SU-DHL-6 (cell line): ENCODE measurements at regions not wholly inside any gene's neighbourhood (a gene's known extent, or its start where the extent isn't known, plus 50 kb on each side); places are given as distances from the start of the nearest gene placed in this dataset.

Experiments used
- EZH2phosphoT487 ChIP-seq: fragments of 200-600 bp; sonication (generic), shearing (Covaris generic); conservative IDR thresholded peaks from 2 replicates; pipeline ENCODE4 v1.6.1; 2018; ENCODE audit warnings: mild to moderate bottlenecking, antibody characterized with exemption, low read length, moderate library complexity, mixed read lengths
- TF ChIP-seq, protein P1 (sequence below): fragments of 200-600 bp; sonication (generic); IDR thresholded peaks from one replicate; pipeline ENCODE4 v1.5.1; 2017; ENCODE audit warnings: antibody characterized with exemption, mild to moderate bottlenecking, low read length, moderate library complexity; ENCODE audit not compliant: insufficient read depth, poor library complexity, severe bottlenecking

DNA sequence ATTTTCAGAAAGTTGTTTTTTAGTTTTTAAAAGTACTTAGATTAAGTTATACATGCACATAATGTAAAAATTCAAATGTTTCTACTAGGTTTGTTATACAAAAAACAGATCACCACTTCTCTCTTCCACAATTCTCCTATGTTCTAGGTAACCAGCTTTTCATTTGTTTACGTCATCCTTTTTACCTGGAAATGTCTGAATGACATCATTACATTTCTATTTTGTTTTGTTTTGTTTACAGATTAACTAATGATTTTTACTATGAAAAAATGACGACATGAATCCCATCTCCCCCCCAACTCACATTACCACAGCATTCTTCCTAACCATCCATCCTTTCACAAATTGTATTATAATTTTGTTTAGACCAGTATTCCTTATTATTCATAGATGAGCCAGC is 1709.2 kb downstream of the EFNA5 start:
- TF ChIP-seq, protein P1, sequence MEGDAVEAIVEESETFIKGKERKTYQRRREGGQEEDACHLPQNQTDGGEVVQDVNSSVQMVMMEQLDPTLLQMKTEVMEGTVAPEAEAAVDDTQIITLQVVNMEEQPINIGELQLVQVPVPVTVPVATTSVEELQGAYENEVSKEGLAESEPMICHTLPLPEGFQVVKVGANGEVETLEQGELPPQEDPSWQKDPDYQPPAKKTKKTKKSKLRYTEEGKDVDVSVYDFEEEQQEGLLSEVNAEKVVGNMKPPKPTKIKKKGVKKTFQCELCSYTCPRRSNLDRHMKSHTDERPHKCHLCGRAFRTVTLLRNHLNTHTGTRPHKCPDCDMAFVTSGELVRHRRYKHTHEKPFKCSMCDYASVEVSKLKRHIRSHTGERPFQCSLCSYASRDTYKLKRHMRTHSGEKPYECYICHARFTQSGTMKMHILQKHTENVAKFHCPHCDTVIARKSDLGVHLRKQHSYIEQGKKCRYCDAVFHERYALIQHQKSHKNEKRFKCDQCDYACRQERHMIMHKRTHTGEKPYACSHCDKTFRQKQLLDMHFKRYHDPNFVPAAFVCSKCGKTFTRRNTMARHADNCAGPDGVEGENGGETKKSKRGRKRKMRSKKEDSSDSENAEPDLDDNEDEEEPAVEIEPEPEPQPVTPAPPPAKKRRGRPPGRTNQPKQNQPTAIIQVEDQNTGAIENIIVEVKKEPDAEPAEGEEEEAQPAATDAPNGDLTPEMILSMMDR, result no peak
- no peak for TF ChIP-seq EZH2phosphoT487
